Skeletal muscle cell (primary cell): ENCODE measurements at regions not wholly inside any gene's neighbourhood (a gene's known extent, or its start where the extent isn't known, plus 50 kb on each side); places are given as distances from the start of the nearest gene placed in this dataset.

Source experiments
- DNase-seq: peaks from one replicate; pipeline ENCODE4 v3.0.0-alpha.2; 2010; ENCODE audit warnings: low read depth
- H3K4me3 ChIP-seq: 2 replicates; pipeline ENCODE4 v1.5.1; 2011; ENCODE audit warnings: low read depth, mild to moderate bottlenecking, control low read depth, low read length, moderate library complexity

DNA sequence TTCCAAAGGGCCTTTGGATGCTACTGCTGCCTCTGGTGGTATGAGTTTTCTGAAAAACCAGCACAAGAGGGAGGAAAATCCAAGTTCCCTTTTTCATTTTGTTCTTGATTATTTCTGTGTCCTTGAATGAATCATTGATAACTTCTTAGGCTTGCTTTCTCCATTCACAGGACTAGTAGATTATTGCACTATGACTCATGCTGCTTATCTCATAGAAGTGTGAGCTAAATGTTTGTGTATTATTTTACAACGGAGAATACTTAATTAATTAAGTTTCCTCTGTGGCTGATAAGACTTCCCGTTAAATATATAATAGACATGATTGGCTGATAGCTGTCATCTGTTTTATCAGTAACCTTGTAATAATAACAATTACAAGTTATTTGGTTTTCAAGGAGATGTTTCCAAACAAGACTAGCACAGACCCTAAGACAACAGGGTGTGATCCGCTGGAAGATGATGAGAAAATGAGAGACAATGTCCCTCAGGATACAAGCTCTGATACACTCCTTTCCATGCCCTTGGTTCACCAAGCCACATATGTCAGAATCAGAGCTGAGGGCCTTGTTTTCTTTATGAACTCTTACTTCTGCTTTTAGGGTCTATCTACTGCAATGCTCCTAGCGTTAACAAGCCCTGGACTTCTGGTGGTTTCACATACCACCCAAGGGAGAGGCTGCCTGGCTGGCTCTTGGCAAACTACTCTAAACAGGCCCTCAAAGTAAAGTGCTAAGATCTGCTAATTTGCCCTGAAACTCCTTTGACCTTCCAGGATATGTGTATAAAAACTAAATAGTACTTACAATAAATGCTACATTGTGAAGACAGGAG is 1078.3 kb downstream of the TTLL7 start:
- DNase-seq = no peak
- H3K4me3 ChIP-seq = no peak overlapping the region

GRCh38 chr1:82919837-82920236 is 1079.1 kb downstream of the TTLL7 start:
- DNase-seq = no peak
- H3K4me3 ChIP-seq = no peak overlapping the region

- DNase-seq = no peak
- H3K4me3 ChIP-seq = no peak overlapping the region
Measured at GRCh38 chr1:82907313-82907712, 1091.6 kb downstream of the TTLL7 start.

GRCh38 chr1:82903626-82904025 is 1095.3 kb downstream of the TTLL7 start:
- DNase-seq = no peak
- H3K4me3 ChIP-seq = no peak overlapping the region

- no peak overlapping the region for H3K4me3 ChIP-seq
- DNase-seq = no peak
Measured at GRCh38 chr1:82901561-82901960, 1097.4 kb downstream of the TTLL7 start.

- no peak overlapping the region for H3K4me3 ChIP-seq
- no peak for DNase-seq
Measured at GRCh38 chr1:82901118-82901517, 1097.8 kb downstream of the TTLL7 start.

DNA sequence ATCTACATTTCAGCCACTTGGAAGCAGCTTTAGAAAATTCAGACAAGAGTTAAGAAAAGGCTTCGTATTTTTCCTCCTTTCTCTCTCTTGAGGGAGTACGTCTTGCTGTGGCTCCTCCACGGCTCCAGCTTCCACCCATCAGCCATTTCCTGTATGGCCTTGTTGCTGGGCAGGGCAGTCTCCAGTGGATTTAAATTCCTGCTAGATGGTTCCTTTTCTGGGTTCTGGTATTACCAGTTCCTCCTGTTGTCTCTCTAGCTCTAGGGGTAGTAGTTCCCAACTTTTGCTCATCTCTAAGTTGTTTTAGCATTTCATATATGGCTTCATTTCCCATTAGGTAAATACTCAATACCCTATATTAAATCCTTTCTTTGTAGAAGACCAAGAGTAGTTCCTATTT is 1098.3 kb downstream of the ADGRL2 start:
- H3K4me3 ChIP-seq = no peak overlapping the region
- DNase-seq = no peak

DNA sequence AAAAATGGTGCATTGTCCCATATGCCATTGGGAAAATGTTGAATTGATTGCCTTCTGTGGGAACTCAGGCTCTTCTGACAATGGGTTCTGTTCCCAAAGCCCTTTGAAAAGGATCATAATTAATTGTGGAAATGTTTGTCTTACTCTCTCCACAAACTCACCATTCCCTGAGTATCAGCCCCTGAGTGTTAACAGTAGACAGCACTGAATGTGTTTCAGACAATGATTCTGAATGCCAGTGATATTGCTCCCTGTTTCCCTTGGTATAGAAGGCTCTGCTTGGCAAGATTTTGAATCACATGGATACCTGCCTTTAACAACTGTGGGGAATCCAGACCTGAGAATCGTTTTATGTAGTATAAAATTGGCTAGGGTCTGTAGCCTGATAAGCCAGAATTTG is 1096.8 kb downstream of the ADGRL2 start:
- DNase-seq = no peak

DNA sequence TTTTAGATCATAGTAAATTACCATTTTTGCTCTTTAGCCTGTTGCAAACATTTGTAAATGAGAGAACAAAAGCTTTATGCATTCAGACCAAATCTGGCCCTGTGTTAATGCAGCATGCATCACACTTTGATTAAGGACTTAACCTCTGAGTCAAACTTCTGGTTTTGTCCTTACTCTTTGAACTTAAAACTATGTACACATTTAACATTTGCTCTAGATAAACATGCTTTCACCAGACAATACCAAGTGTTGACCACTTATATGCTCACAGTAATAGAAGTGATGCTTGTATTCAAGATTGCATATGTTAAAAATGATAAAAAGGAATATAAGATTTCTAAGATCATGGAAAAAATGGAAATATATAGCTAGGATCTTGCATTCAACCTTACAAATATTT is 1095.3 kb downstream of the ADGRL2 start:
- no peak overlapping the region for H3K4me3 ChIP-seq
- DNase-seq = no peak

More for the DNA sequence above, 1096.8 kb downstream of the ADGRL2 start:
- H3K4me3 ChIP-seq = no peak overlapping the region

DNA sequence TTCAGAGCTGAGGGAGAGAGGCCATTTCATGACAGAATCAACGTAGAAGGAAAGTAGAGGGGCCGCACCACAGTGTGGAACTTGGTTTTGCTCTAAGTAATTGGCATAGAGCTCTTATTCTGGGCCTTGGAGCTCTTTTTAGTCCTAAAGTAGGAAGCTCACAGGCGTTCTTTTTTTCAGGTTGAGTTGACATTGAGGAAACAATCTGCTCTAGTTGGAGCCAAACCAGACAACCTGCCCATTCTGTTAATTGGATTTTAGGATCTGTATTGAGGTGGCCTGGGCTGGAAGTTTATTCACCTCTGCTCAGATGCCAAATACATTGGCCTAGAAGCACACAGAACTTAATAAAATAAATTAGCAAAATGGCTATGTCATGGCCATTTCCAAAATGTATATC is 1093.9 kb downstream of the ADGRL2 start:
- no peak overlapping the region for H3K4me3 ChIP-seq
- DNase-seq = no peak

- DNase-seq = no peak
- H3K4me3 ChIP-seq = no peak overlapping the region
Measured at GRCh38 chr1:82893712-82894470, 1093.2 kb downstream of the ADGRL2 start.

GRCh38 chr1:82880506-82880905 is 1079.8 kb downstream of the ADGRL2 start:
- DNase-seq = no peak
- H3K4me3 ChIP-seq = no peak overlapping the region

- no peak overlapping the region for H3K4me3 ChIP-seq
- no peak for DNase-seq
Measured at GRCh38 chr1:82879701-82880305, 1079.1 kb downstream of the ADGRL2 start.

DNA sequence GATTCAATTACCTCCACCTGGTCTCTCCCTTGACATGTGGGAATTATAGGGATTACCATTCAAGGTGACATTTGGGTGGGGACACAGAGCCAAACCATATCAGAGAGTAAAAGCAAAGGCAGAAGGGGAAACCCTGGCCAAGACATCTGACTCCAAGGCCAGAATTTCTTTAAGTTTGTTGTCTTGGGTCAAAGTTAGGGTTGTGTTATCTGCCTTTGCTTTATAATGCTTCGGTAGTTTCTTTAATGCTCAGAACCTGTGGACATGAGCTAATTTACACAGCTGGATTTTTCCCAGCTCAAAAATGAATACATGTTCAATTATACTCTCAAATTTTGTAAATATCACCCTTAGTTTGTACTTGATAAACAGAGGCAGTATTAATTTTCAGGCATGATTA is 1074.4 kb downstream of the ADGRL2 start:
- DNase-seq = no peak
- no peak overlapping the region for H3K4me3 ChIP-seq

DNA sequence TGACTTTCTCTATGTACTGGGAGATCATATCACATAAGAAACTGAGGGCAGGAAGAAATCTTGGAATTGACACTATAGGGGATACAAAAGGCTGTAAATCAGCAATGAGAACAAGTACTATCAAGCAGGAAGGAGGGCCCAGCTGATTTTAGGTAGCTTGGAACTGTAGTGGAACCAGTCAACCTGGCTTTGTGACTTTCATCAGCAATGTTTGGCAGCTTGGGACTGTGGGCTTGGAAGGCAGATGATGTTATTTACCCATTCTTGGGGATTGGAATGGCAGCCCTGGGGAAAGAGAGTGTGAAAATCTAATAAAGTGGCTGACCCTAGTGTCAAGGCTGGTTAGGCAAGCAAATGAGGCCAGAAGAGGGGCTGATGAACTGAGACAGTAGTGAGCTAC is 1073.3 kb downstream of the ADGRL2 start:
- no peak for DNase-seq
- no peak overlapping the region for H3K4me3 ChIP-seq

- H3K4me3 ChIP-seq = no peak overlapping the region
- DNase-seq = no peak
Measured at GRCh38 chr1:82870332-82870731, 1069.6 kb downstream of the ADGRL2 start.

GRCh38 chr1:82867781-82868180 is 1067.0 kb downstream of the ADGRL2 start:
- no peak overlapping the region for H3K4me3 ChIP-seq
- no peak for DNase-seq

DNA sequence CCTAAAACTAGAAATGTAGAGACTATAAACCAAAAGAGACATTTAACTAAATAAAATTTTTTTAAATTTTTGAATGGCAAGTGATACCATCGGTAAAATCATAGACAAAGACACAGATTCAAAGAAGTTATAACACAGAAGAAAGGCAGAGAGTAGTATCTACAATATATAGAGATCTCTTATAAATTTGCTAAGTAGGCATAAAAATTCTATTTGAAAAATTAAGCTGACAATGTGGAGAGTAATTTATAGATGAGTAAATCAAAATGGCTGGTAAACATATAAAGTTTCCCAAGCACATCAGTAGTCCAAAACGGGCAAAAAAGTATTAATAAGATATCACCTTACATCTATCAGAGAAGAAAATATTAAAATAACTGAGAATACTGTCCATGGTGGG is 1061.0 kb downstream of the ADGRL2 start:
- no peak overlapping the region for H3K4me3 ChIP-seq

DNA sequence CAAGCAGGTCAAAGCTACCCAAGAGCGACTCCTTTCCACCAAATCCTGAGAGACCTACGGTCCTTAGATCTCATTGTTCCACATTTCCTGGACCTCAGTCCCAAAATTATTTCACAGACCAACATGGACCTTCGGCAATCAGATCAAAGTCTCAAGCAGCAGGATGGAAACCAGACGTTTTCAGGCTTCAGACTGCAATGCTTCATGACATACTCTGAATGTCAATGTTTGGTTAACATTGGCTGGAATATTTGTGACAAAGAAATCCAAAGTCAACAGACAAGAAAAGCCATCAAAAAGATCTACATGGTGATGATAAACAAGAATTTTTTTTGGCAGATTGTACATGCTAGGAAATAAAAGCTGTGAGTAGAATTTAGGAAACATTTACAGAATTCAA is 1057.3 kb downstream of the ADGRL2 start:
- no peak overlapping the region for H3K4me3 ChIP-seq
- no peak for DNase-seq

More for the DNA sequence above, 1061.0 kb downstream of the ADGRL2 start:
- no peak for DNase-seq

DNA sequence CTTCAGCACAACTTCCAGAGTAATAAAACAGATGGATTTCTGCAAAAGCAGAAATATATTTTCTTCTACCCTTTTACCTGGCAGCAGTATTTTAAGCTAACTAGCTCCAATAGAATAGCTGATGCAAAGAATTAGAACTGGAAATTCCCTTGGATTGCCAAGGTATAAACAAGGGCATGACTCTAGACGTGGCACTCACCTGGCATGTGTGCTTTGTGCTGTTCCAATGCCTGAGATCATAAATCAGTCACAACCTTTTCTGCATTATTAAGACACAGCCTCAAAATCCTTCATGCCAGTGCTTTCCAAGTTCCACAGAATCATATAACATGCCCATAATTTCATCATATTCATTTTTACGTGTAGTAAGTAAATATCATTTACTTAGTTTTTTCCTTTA is 1048.7 kb downstream of the ADGRL2 start:
- H3K4me3 ChIP-seq = no peak overlapping the region
- DNase-seq = no peak
